Erythroblast (primary cell): ENCODE measurements at regions not wholly inside any gene's neighbourhood (a gene's known extent, or its start where the extent isn't known, plus 50 kb on each side); places are given as distances from the start of the nearest gene placed in this dataset.

ENCODE experiments used
- GATA1 ChIP-seq: IDR thresholded peaks from 2 replicates; pipeline ENCODE4 v1.6.1; 2011; ENCODE audit warnings: low read depth, mild to moderate bottlenecking, control low read depth, low read length, moderate library complexity
- POLR2A ChIP-seq: IDR thresholded peaks from 2 replicates; pipeline ENCODE4 v1.6.1; 2011; ENCODE audit warnings: mild to moderate bottlenecking, low read length

- TF ChIP-seq POLR2A (no peak), GATA1 (no peak)
These were observed 285.1 kb downstream of the ADGB start for GRCh38 chr6:146883640-146884531.
